Loucy (cell line): ENCODE measurements at regions not wholly inside any gene's neighbourhood (a gene's known extent, or its start where the extent isn't known, plus 50 kb on each side); places are given as distances from the start of the nearest gene placed in this dataset.

ENCODE experiments used
- CTCF ChIP-seq: fragments of 200-600 bp; sonication (generic); conservative IDR thresholded peaks from 2 replicates; pipeline ENCODE4 v1.5.1; 2014; ENCODE audit warnings: mild to moderate bottlenecking, antibody characterized with exemption, low read length
- EZH2phosphoT487 ChIP-seq: fragments of 200-600 bp; IDR thresholded peaks from 2 replicates; pipeline ENCODE4 v1.6.1; 2018; ENCODE audit warnings: antibody characterized with exemption, mild to moderate bottlenecking, moderate library complexity, borderline replicate concordance

GRCh38 chr6:106751501-106752252, 122.3 kb downstream of the QRSL1 start:
- TF ChIP-seq CTCF (no peak), EZH2phosphoT487 (no peak)
